GM18951 (cell line): ENCODE measurements at regions not wholly inside any gene's neighbourhood (a gene's known extent, or its start where the extent isn't known, plus 50 kb on each side); places are given as distances from the start of the nearest gene placed in this dataset.

Source experiments
- POLR2A ChIP-seq: IDR thresholded peaks from 4 replicates; pipeline ENCODE4 v1.6.1; 2011; ENCODE audit warnings: mild to moderate bottlenecking; ENCODE audit not compliant: insufficient read length, insufficient read depth; ENCODE audit errors: extremely low read depth
- in situ Hi-C: fragments of 300-500 bp; cut with MboI; formaldehyde crosslinking; loops from one replicate; pipeline ENCODE4 v1.12.0; 2022; ENCODE audit warnings: low sequenced_read_pairs, mixed read lengths, inconsistent platforms; ENCODE audit not compliant: unreplicated experiment

- no peak for TF ChIP-seq POLR2A
- in situ Hi-C loops: no loop called here
Measured at GRCh38 chr5:144915452-144915851, 744.8 kb downstream of the KCTD16 start.

DNA sequence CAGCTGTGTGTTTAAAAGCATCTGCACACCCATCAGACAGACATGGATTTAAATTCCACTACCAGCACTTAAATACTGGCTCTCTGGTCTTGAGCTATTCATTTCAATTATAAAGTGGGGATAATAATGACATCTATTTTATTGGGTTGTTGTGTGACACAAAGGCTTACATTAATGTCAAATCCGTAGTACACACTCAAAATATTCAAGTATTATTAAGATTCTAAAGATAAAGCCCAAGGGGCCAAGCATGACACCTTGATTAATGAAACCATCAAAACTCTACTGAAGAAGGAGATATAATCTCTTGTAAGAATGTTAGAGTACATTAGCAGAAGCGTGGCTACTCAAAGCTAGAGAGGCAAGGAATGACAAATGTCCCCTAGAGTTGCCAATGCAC is 743.0 kb downstream of the KCTD16 start:
- TF ChIP-seq POLR2A: no peak
- in situ Hi-C loops: no loop called here

DNA sequence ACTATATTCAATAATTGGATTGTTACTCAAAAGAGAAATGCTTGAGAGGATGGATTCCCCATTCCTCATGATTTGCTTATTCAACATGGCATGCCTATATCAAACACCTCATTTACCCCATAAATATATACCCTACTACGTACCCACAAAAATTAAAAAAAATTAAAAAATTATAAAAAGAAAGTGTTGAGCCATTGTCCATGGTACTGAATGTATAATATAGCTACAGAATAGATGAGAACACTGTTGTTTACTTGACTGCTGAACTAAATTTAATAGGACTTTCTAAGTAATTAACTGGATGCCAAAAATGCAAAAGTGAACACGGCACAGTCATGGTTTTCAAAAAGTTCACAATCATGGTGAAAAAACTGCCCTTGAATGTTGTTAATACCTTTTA is 725.8 kb downstream of the KCTD16 start:
- in situ Hi-C loops: no loop called here
- no peak for TF ChIP-seq POLR2A

- in situ Hi-C loops: no loop called here
- TF ChIP-seq POLR2A: no peak
Measured at GRCh38 chr5:144886668-144887067, 716.0 kb downstream of the KCTD16 start.

DNA sequence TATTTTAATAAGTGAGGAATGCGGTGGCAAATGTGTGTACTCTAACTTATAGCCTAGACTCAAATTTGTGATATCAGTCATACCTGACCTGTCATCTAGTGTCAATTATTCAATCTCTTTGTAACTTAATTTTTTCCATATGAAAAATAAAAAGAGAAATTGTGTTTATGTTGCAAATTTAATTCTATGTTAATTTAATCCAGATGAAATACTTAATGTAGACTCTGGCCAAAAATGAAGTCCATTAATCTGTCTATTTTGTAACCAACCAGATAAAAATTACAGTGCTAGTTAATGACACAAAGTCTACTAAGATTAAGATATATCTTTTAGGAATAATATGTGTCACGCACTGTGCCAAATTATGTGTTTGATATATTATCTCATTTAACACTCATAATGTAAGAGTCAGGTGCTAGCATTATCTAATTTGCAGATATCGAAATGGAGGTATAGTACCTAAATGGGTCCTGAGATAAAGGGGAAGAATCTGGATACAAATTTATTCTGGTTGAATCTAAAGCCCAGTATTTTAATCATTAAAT is 712.1 kb downstream of the KCTD16 start:
- no peak for TF ChIP-seq POLR2A
- in situ Hi-C loops: no loop called here

DNA sequence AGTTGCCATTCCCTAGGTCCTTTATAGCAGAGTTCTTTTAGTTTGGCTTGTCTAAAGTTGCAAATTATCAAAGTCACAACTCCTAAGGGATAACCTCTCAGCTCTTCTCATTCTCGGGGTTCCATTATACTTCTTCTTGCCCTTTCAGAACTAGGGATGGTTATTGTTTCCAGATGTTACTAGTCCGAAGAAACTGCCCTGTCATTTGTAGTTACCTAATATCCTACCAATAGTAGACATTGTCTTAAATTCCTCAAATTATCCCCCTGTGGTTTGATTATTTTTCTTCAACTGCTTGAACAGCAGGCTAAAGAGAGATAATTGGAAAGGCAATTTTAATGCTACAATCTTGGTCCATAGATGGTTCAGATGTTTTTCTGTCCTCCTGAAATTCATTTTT is 709.8 kb downstream of the KCTD16 start:
- in situ Hi-C loops: no loop called here
- no peak for TF ChIP-seq POLR2A

DNA sequence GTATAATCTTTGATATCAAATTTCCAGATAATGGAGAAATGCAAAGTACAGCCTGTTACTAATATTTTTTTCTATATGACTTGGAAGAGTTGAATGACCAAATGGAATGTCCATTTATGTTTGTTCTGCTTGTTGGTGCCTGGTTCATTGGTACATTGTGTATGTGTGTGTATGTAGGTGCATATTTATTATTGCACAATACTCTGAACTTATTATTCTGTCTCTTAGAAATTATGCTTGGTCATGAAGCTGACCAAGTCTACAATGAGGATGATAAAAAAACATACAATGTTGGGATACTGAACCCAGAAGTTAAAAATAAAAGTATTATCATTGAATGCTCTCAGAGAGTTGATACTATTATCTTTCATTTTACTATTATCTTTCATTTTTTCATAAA is 706.3 kb downstream of the KCTD16 start:
- in situ Hi-C loops: no loop called here
- no peak for TF ChIP-seq POLR2A

GRCh38 chr5:144873076-144873475 is 702.4 kb downstream of the KCTD16 start:
- in situ Hi-C loops: no loop called here

GRCh38 chr5:144864118-144864517 is 693.4 kb downstream of the KCTD16 start:
- no peak for TF ChIP-seq POLR2A
- in situ Hi-C loops: no loop called here

More at GRCh38 chr5:144873076-144873475, 702.4 kb downstream of the KCTD16 start:
- no peak for TF ChIP-seq POLR2A

- in situ Hi-C loops: no loop called here
Measured at GRCh38 chr5:144857454-144857853, 686.8 kb downstream of the KCTD16 start.

DNA sequence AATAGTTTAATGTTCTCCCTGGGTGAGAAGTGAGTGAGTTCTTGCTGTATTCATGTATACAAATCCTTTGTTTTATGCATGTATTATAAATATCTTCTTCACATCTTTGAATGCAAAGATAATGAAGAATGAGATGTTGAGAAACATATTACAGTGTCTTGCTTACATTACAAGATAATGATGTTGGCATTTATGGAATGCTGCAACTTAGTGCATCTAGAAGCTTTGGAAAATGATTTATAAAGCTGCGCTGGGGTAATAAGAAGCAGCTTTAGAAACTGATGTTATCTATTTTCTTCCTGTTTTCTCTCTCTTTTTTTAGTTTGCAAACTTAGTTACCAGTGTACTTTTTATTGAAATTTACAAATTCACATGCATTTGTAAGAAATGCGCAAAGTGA is 673.4 kb downstream of the KCTD16 start:
- in situ Hi-C loops: no loop called here
- TF ChIP-seq POLR2A: no peak

More at GRCh38 chr5:144857454-144857853, 686.8 kb downstream of the KCTD16 start:
- no peak for TF ChIP-seq POLR2A

DNA sequence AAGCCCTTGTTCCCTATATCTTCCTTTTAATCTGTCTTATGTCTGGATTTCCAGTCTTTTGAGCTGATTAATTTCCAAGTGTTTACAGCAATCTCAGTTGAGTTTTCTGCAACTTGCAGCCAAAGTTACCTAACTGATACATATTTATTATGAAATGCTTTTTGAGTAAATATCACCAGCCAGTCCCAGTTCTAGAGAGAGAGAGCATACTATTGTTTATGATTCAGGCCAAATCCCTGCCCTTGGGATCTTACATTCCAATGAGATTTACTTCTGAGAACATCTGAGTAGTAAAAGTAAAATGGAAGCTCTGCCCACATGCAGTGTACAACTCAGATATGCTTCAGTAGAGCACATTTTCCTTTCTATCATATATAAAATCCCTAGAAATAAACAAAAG is 661.7 kb downstream of the KCTD16 start:
- TF ChIP-seq POLR2A: no peak
- in situ Hi-C loops: no loop called here

DNA sequence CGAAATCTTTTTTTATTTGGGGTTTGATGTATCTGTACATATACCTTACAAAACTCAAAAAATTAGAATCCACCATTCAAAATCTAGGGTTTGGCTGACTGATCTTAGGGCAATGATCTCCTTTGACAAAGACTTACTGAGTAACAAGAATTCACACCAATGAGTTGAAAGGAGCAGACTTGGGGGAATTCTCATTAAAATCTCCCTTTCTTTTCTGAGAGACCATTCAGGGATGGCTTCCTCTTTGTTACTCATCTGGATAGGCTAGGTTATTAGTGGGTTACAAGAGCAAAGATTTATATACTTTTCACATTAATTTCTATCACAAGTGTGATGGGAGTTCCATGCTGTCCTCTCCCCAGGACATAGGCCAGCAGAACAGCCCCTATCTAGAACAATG is 661.0 kb downstream of the KCTD16 start:
- in situ Hi-C loops: no loop called here
- TF ChIP-seq POLR2A: no peak

DNA sequence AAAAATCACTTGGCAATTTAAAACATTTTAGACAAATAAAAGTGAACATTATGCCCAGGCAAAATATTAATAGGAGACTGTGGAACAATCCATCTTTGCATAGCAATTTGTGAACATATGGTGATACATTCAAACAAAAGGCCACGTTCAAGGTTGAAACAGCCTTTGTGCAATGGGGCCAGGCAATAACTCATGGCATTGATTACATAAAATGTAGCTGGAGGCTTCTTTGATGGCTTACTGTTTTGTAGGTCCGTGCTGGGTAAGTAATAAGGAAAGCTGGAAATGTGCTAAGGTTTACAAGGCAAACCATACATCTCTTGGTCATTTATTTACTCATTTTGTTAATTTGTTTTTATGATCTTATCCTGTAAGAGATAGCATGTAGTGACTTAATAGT is 651.8 kb downstream of the KCTD16 start:
- TF ChIP-seq POLR2A: no peak

DNA sequence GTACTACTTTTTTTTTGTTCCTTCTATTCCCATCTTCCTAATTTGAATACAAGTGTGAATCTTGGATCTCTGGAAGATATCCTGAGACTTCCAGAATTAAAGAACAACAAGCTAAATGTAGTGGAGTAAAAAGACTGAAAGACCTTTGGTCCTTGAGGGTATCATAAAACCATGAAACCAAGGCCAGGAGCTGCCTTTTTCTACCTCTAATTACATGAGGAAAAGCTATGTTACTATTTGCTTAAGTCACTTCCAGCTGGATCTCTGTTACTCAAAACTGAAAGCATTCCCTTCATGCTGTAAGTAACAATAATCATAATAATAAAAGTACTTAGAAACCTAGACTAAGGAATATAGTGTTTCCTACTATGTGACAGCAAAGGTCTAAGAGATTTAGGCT is 649.6 kb downstream of the KCTD16 start:
- in situ Hi-C loops: no loop called here
- no peak for TF ChIP-seq POLR2A

More for the DNA sequence above, 651.8 kb downstream of the KCTD16 start:
- in situ Hi-C loops: no loop called here
